HCT116 (cell line): ENCODE measurements at regions not wholly inside any gene's neighbourhood (a gene's known extent, or its start where the extent isn't known, plus 50 kb on each side); places are given as distances from the start of the nearest gene placed in this dataset.

Experiments
- ATAC-seq: fragments of 200-7000 bp; cut with Tn5 transposase; 2 replicates; pipeline ENCODE4 v1.9.1; 2020; ENCODE audit warnings: mild to moderate bottlenecking, moderate library complexity
- BruUV-seq: library from RNA; stranded (reverse); fragments of 400-500 nt; replicated peaks from 2 replicates; lab custom pipeline; 2021; lab: Mats Ljungman, UMichigan
- CTCF ChIA-PET: fragments of 300-600 bp; sonication (Branson Sonifier 250); formaldehyde crosslinking; loops from one replicate; lab custom pipeline; 2021; ENCODE audit warnings: antibody characterized with exemption; lab: Charles Lee
- POLR2A ChIA-PET: fragments of 300-600, 350-600 bp; sonication (Branson Sonifier 250); formaldehyde crosslinking; loops from one replicate; lab custom pipeline; 2021; ENCODE audit warnings: antibody characterized with exemption; lab: Charles Lee
- RAD21 ChIA-PET, 2 experiments: fragments of 300-600 bp; sonication (Branson Sonifier 250); formaldehyde crosslinking; loops; one replicate each; lab custom pipeline; 2023; ENCODE audit warnings: low total read pairs in 2 of 2; ENCODE audit not compliant: uncharacterized antibody in 2 of 2, unreplicated experiment in 2 of 2, low non-redundant PET in 1 of 2; lab: Charles Lee
- DNase-seq: peaks from one replicate; pipeline ENCODE4 v3.0.0-alpha.2; 2010; ENCODE audit warnings: low read depth, low spot score
- H2AFZ ChIP-seq: fragments of 200-600 bp; shearing (Covaris generic), sonication (generic); 2 replicates; pipeline ENCODE4 v1.6.1; 2017; ENCODE audit warnings: low read depth, mixed run types, mixed read lengths, antibody characterized with exemption, low read length; ENCODE audit not compliant: poor library complexity, severe bottlenecking
- H3K27ac ChIP-seq: 2 replicates; pipeline ENCODE4 v1.5.1; 2012; ENCODE audit warnings: low read depth, low read length
- H3K27me3 ChIP-seq: fragments of 200-600 bp; sonication (generic); 2 replicates; pipeline ENCODE4 v1.6.1; 2016; ENCODE audit warnings: mixed run types, low read length, mixed read lengths; ENCODE audit not compliant: insufficient read depth
- H3K36me3 ChIP-seq, 2 experiments: fragments of 200-500 bp in 1 of 2; fragments of 200-600 bp in 1 of 2; sonication (Bioruptor generic) in 1 of 2; sonication (generic) in 1 of 2; 2 replicates each; pipeline versions ENCODE4 v1.5.1 to v1.6.1; 2014 to 2016; ENCODE audit warnings: low read length in 2 of 2, inconsistent platforms in 1 of 2, mixed read lengths in 1 of 2, mixed run types in 1 of 2; ENCODE audit not compliant: insufficient read depth in 2 of 2, control insufficient read depth in 1 of 2
- H3K4me1 ChIP-seq, 2 experiments: fragments of 200-600 bp in 1 of 2; sonication (generic) in 1 of 2; 2 replicates each; pipeline versions ENCODE4 v1.5.1 to v1.6.1; 2012 to 2017; ENCODE audit warnings: low read length in 2 of 2, inconsistent platforms in 1 of 2, mild to moderate bottlenecking in 1 of 2, mixed read lengths in 1 of 2, mixed run types in 1 of 2, moderate library complexity in 1 of 2; ENCODE audit not compliant: insufficient read depth in 2 of 2, control insufficient read depth in 1 of 2
- H3K4me2 ChIP-seq: fragments of 200-600 bp; sonication (generic); 2 replicates; pipeline ENCODE4 v1.6.1; 2017; ENCODE audit warnings: mixed run types, low read length, mixed read lengths
- H3K4me3 ChIP-seq, 2 experiments: fragments of 200-600 bp in 1 of 2; sonication (generic) in 1 of 2; replicated peaks in 1 of 2; 2 replicates each; pipeline ENCODE4 v1.5.1; 2011 to 2016; ENCODE audit warnings: low read length in 2 of 2, control low read depth in 1 of 2, low read depth in 1 of 2, mild to moderate bottlenecking in 1 of 2, mixed read lengths in 1 of 2, mixed run types in 1 of 2
- H3K79me2 ChIP-seq: fragments of 200-600 bp; sonication (generic); 2 replicates; pipeline ENCODE4 v1.6.1; 2017; ENCODE audit warnings: mild to moderate bottlenecking, mixed run types, low read length, moderate library complexity, mixed read lengths; ENCODE audit not compliant: insufficient read depth
- H3K9ac ChIP-seq: fragments of 200-600 bp; sonication (generic); 2 replicates; pipeline ENCODE4 v1.6.1; 2016; ENCODE audit warnings: low read length, mixed read lengths
- H3K9me2 ChIP-seq: fragments of 200-600 bp; sonication (generic), shearing (Covaris generic); 2 replicates; pipeline ENCODE4 v1.6.1; 2017; ENCODE audit warnings: mixed run types, mild to moderate bottlenecking, moderate library complexity; ENCODE audit not compliant: insufficient read depth
- H3K9me3 ChIP-seq, 2 experiments: fragments of 200-500 bp in 1 of 2; fragments of 200-600 bp in 1 of 2; sonication (Bioruptor generic) in 1 of 2; sonication (generic) in 1 of 2; 2 replicates each; pipeline ENCODE4 v1.6.1; 2014 to 2017; ENCODE audit warnings: low read length in 2 of 2, mixed read lengths in 2 of 2, inconsistent platforms in 1 of 2, low read depth in 1 of 2, mild to moderate bottlenecking in 1 of 2, mixed run types in 1 of 2, moderate library complexity in 1 of 2; ENCODE audit not compliant: control insufficient read depth in 1 of 2, insufficient read depth in 1 of 2
- H4K20me1 ChIP-seq: fragments of 200-600 bp; sonication (generic), shearing (Covaris generic); 2 replicates; pipeline ENCODE4 v1.6.1; 2017; ENCODE audit warnings: mixed run types, mild to moderate bottlenecking, moderate library complexity; ENCODE audit not compliant: insufficient read depth
- CBX3 ChIP-seq: IDR thresholded peaks from 2 replicates; pipeline ENCODE4 v1.6.1; 2012; ENCODE audit warnings: low read depth
- ELF1 ChIP-seq: IDR thresholded peaks from 2 replicates; pipeline ENCODE4 v1.6.1; 2012; ENCODE audit warnings: low read depth, borderline replicate concordance
- EZH2phosphoT487 ChIP-seq: fragments of 200-600 bp; IDR thresholded peaks from 2 replicates; pipeline ENCODE4 v1.6.1; 2018; ENCODE audit warnings: antibody characterized with exemption, borderline replicate concordance
- FOSL1 ChIP-seq: IDR thresholded peaks from 2 replicates; pipeline ENCODE4 v1.6.1; 2012; ENCODE audit warnings: low read depth
- JUND ChIP-seq: IDR thresholded peaks from 2 replicates; pipeline ENCODE4 v1.6.1; 2012
- POLR2A ChIP-seq: IDR thresholded peaks from 2 replicates; pipeline ENCODE4 v1.7.0; 2011; ENCODE audit warnings: borderline replicate concordance; ENCODE audit not compliant: insufficient read depth, insufficient read length; ENCODE audit errors: extremely low read depth
- REST ChIP-seq: IDR thresholded peaks from 2 replicates; pipeline ENCODE4 v1.6.1; 2012; ENCODE audit warnings: low read depth
- SRF ChIP-seq: IDR thresholded peaks from 2 replicates; pipeline ENCODE4 v1.6.1; 2012; ENCODE audit warnings: low read depth
- TCF7L2 ChIP-seq: IDR thresholded peaks from 2 replicates; pipeline ENCODE4 v1.7.0; 2011; ENCODE audit warnings: borderline replicate concordance, inconsistent platforms; ENCODE audit not compliant: insufficient read depth, insufficient read length; ENCODE audit errors: extremely low read depth
- YY1 ChIP-seq: IDR thresholded peaks from 2 replicates; pipeline ENCODE4 v1.6.1; 2011; ENCODE audit warnings: low read length, low read depth, moderate library complexity, mild to moderate bottlenecking; ENCODE audit not compliant: insufficient replicate concordance; ENCODE audit errors: extremely low read depth
- ZBTB33 ChIP-seq: IDR thresholded peaks from 2 replicates; pipeline ENCODE4 v1.6.1; 2011; ENCODE audit warnings: mild to moderate bottlenecking, low read length, moderate library complexity; ENCODE audit not compliant: insufficient replicate concordance; ENCODE audit errors: extremely low read depth
- ZFX ChIP-seq: fragments of 450-650 bp; IDR thresholded peaks from 2 replicates; pipeline ENCODE4 v1.6.1; 2017
- ZNF274 ChIP-seq: fragments of 200-500 bp; sonication (Bioruptor generic); IDR thresholded peaks from 2 replicates; pipeline ENCODE4 v1.6.1; 2014; ENCODE audit warnings: mild to moderate bottlenecking, low read depth, low read length, inconsistent platforms
- intact Hi-C: fragments of 100-400 bp; cut with micrococcal nuclease; formaldehyde crosslinking; loops from 2 replicates; pipeline ENCODE4 v1.10.0; 2022

GRCh38 chr21:14836950-14837349 lies 227.8 kb downstream of the NRIP1 start:
- Histone ChIP-seq H3K9me2 (no peaks in the 10 kb centered on the region), H3K4me2 (no peak overlapping the region), H3K27me3 (no peaks in the 10 kb centered on the region), H3K27ac (no peak overlapping the region), H3K4me3 (no peak overlapping the region), H3K79me2 (no peaks in the 10 kb centered on the region), H3K4me1 (no peaks in the 10 kb centered on the region), H3K36me3 (no peaks in the 10 kb centered on the region), H4K20me1 (no peaks in the 10 kb centered on the region), H3K9me3 (no peaks in the 10 kb centered on the region; a peak in 1 of 4 replicates), H2AFZ (no peak overlapping the region), H3K9ac (no peak overlapping the region)
- DNase-seq = no peak
- ChIA-PET POLR2A (no interaction called here), RAD21 (no interaction called here), CTCF (no interaction called here)
- intact Hi-C loops = no loop called here
- ATAC-seq = no peak
- no peak for TF ChIP-seq SRF
- no peak for TF ChIP-seq ZFX
- TF ChIP-seq FOSL1 = no peak
- no peak for TF ChIP-seq YY1
- no peak for TF ChIP-seq JUND
- no peak for TF ChIP-seq ELF1
- no peak for TF ChIP-seq ZNF274
- no peak for TF ChIP-seq ZBTB33
- no TSS peak for BruUV-seq

GRCh38 chr21:14833666-14834351 lies 231.0 kb downstream of the NRIP1 start:
- no TSS peak for BruUV-seq
- CTCF ChIA-PET = no interaction called here
- intact Hi-C loops = no loop called here

More at GRCh38 chr21:14833666-14834351, 231.0 kb downstream of the NRIP1 start:
- Histone ChIP-seq H3K79me2 (no peaks in the 10 kb centered on the region), H3K36me3 (no peaks in the 10 kb centered on the region), H2AFZ (no peak overlapping the region), H3K27me3 (no peaks in the 10 kb centered on the region), H3K27ac (no peak overlapping the region), H3K4me1 (no peaks in the 10 kb centered on the region), H3K9me2 (no peaks in the 10 kb centered on the region), H3K9ac (no peak overlapping the region), H3K9me3 (no peaks in the 10 kb centered on the region; a peak in 1 of 4 replicates), H3K4me3 (no peak overlapping the region), H4K20me1 (no peaks in the 10 kb centered on the region), H3K4me2 (no peak overlapping the region)
- ChIA-PET POLR2A (no interaction called here), RAD21 (no interaction called here)
- DNase-seq (no peak), ATAC-seq (no peak)
- no peak for TF ChIP-seq POLR2A
- no peak for TF ChIP-seq TCF7L2
- TF ChIP-seq EZH2phosphoT487 = no peak
- no peak for TF ChIP-seq CBX3
- TF ChIP-seq JUND = no peak
- TF ChIP-seq REST = no peak
- TF ChIP-seq YY1 = no peak
